Vagina (tissue), 2 donors: ENCODE measurements at regions not wholly inside any gene's neighbourhood (a gene's known extent, or its start where the extent isn't known, plus 50 kb on each side); places are given as distances from the start of the nearest gene placed in this dataset.

Source experiments
- CTCF ChIP-seq, 3 experiments: fragments of 450-650 bp in 2 of 3; fragments of 200-600 bp in 1 of 3; sonication (generic) in 1 of 3; IDR thresholded peaks; one replicate each; pipeline ENCODE4 v1.5.1; 2017 to 2019; ENCODE audit warnings: antibody characterized with exemption in 3 of 3, mild to moderate bottlenecking in 2 of 3, moderate library complexity in 2 of 3
- POLR2A ChIP-seq, 2 donors: fragments of 450-650 bp; IDR thresholded peaks; one replicate each; pipeline ENCODE4 v1.6.1; 2017; ENCODE audit warnings: antibody characterized with exemption in 2 of 2, mild to moderate bottlenecking in 2 of 2, moderate library complexity in 2 of 2
- POLR2AphosphoS5 ChIP-seq, 2 donors: sonication (generic); formaldehyde crosslinking; IDR thresholded peaks; one replicate each; pipeline ENCODE4 v1.9.0; 2017; ENCODE audit warnings: antibody characterized with exemption in 2 of 2, mild to moderate bottlenecking in 2 of 2, low read depth in 1 of 2; ENCODE audit not compliant: insufficient read depth in 1 of 2

DNA sequence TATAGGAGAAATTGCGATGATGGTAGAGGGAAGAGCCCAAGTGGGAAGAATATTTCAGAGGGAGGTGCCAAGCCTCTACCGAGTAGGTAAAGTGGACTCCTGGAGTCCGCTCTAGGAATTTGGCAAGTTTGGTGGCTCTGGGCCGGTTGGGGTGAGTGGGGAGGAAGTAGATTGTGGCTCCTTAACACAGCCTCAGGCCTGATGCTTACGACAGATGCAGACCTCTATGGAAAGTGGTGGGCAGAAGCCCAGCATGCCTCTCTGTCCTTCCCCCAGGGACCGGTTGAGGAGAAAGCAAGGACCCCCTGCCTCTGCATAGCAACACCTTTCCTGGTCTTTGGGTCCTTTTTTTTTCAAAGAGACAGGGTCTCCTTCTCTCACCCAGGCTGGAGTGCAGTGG is 55.9 kb upstream of the SIAH1 start:
- TF ChIP-seq CTCF (IDR thresholded peaks at IDR 0.05) (no peak), POLR2A (IDR thresholded peaks at IDR 0.05) (no peak), POLR2AphosphoS5 (IDR thresholded peaks at IDR 0.05; ENCODE audit: insufficient read depth in 1 of 2, low read depth in 1 of 2) (no peak)
